PFSK-1 (cell line): ENCODE measurements at regions not wholly inside any gene's neighbourhood (a gene's known extent, or its start where the extent isn't known, plus 50 kb on each side); places are given as distances from the start of the nearest gene placed in this dataset.

Source experiments
- FOXP2 ChIP-seq: optimal IDR thresholded peaks from 2 replicates; pipeline ENCODE3; 2011; ENCODE audit warnings: borderline replicate concordance, control low read depth, inconsistent platforms; ENCODE audit not compliant: insufficient read depth; ENCODE audit errors: extremely low read length, extremely low read depth
- POLR2AphosphoS5 ChIP-seq: IDR thresholded peaks from 2 replicates; pipeline ENCODE4 v1.6.1; 2012; ENCODE audit warnings: low read depth, mild to moderate bottlenecking, control low read depth, low read length, moderate library complexity
- REST ChIP-seq, 2 experiments: IDR thresholded peaks; 2 replicates each; pipeline versions ENCODE4 v1.6.1 to v1.8.0; 2011 to 2012; ENCODE audit warnings: low read depth in 2 of 2, low read length in 2 of 2, control low read depth in 1 of 2, inconsistent platforms in 1 of 2, mild to moderate bottlenecking in 1 of 2, moderate library complexity in 1 of 2; ENCODE audit not compliant: insufficient read depth in 1 of 2
- SIN3A ChIP-seq: IDR thresholded peaks from 2 replicates; pipeline ENCODE4 v1.6.1; 2012; ENCODE audit warnings: mild to moderate bottlenecking, low read length, moderate library complexity, borderline replicate concordance; ENCODE audit not compliant: insufficient read depth
- TAF1 ChIP-seq: IDR thresholded peaks from 2 replicates; pipeline ENCODE4 v1.6.1; 2012; ENCODE audit warnings: low read length, control low read depth, borderline replicate concordance; ENCODE audit not compliant: insufficient read depth

- TF ChIP-seq REST (IDR thresholded peaks at IDR 0.05; ENCODE audit: insufficient read depth in 1 of 2, low read depth in 2 of 2, low read length in 2 of 2) (no peak), POLR2AphosphoS5 (no peak), FOXP2 (no peak), SIN3A (no peak), TAF1 (no peak)
Measured at GRCh38 chr20:12265662-12266061, 348.0 kb downstream of the BTBD3 start.
